ENCODE measurements at regions not wholly inside any gene's neighbourhood (a gene's known extent, or its start where the extent isn't known, plus 50 kb on each side); places are given as distances from the start of the nearest gene placed in this dataset.

GRCh38 chr1:164470996-164471395 is 88.0 kb upstream of the PBX1 start:
- TF ChIP-seq CTCF (IDR thresholded peaks at IDR 0.05; ENCODE audit: borderline replicate concordance), result no peak
- Histone ChIP-seq H3K9me3 (replicated peaks) (no peaks in the 10 kb centered on the region), H3K4me1 (peaks cover 18% of the 10 kb centered on the region), H3K36me3 (no peaks in the 10 kb centered on the region), H3K27me3 (ENCODE audit: low read depth) (no peaks in the 10 kb centered on the region), H3K27ac (replicated peaks) (no peak overlapping the region), H3K4me3 (no peak overlapping the region)
- intact Hi-C loops (cut with micrococcal nuclease), result no loop called here
- DNase-seq, result no peak

- no peaks in the 10 kb centered on the region for H3K27me3 ChIP-seq (ENCODE audit: low read depth)
- H3K4me3 ChIP-seq, result no peak overlapping the region
- no peak for DNase-seq
- H3K27ac ChIP-seq (replicated peaks), result no peak overlapping the region
- no peaks in the 10 kb centered on the region for H3K9me3 ChIP-seq (replicated peaks)
- intact Hi-C loops (cut with micrococcal nuclease), result no loop called here
- no peak for TF ChIP-seq CTCF (IDR thresholded peaks at IDR 0.05; ENCODE audit: borderline replicate concordance)
- peaks cover 19% of the 10 kb centered on the region for H3K4me1 ChIP-seq
- no peaks in the 10 kb centered on the region for H3K36me3 ChIP-seq
These were observed 86.1 kb upstream of the PBX1 start for GRCh38 chr1:164472841-164473240.

GRCh38 chr1:164473544-164473943 is 85.4 kb upstream of the PBX1 start:
- intact Hi-C loops (cut with micrococcal nuclease), result no loop called here
- Histone ChIP-seq H3K4me3 (no peak overlapping the region), H3K27me3 (ENCODE audit: low read depth) (no peaks in the 10 kb centered on the region), H3K4me1 (peaks cover 19% of the 10 kb centered on the region), H3K9me3 (replicated peaks) (no peaks in the 10 kb centered on the region), H3K27ac (replicated peaks) (no peak overlapping the region), H3K36me3 (no peaks in the 10 kb centered on the region)
- TF ChIP-seq CTCF (IDR thresholded peaks at IDR 0.05; ENCODE audit: borderline replicate concordance), result no peak
- no peak for DNase-seq

- no peak for DNase-seq
- intact Hi-C loops (cut with micrococcal nuclease), result no loop called here
- H3K27me3 ChIP-seq (ENCODE audit: low read depth), result no peaks in the 10 kb centered on the region
- H3K9me3 ChIP-seq (replicated peaks), result no peaks in the 10 kb centered on the region
- no peaks in the 10 kb centered on the region for H3K36me3 ChIP-seq
- TF ChIP-seq CTCF (IDR thresholded peaks at IDR 0.05; ENCODE audit: borderline replicate concordance), result no peak
- peaks cover 19% of the 10 kb centered on the region for H3K4me1 ChIP-seq
- H3K4me3 ChIP-seq, result no peak overlapping the region
- no peak overlapping the region for H3K27ac ChIP-seq (replicated peaks)
These were observed 83.2 kb upstream of the PBX1 start for GRCh38 chr1:164475834-164476233.

GRCh38 chr1:164477343-164477742 is 81.6 kb upstream of the PBX1 start:
- Histone ChIP-seq H3K4me3 (no peak overlapping the region), H3K27me3 (ENCODE audit: low read depth) (no peaks in the 10 kb centered on the region), H3K4me1 (peaks cover 19% of the 10 kb centered on the region), H3K27ac (replicated peaks) (no peak overlapping the region), H3K9me3 (replicated peaks) (no peaks in the 10 kb centered on the region), H3K36me3 (no peaks in the 10 kb centered on the region)
- DNase-seq, result no peak
- intact Hi-C loops (cut with micrococcal nuclease), result no loop called here
- no peak for TF ChIP-seq CTCF (IDR thresholded peaks at IDR 0.05; ENCODE audit: borderline replicate concordance)

- no peak for DNase-seq
- H3K27ac ChIP-seq (replicated peaks), result no peak overlapping the region
- intact Hi-C loops (cut with micrococcal nuclease), result no loop called here
- H3K27me3 ChIP-seq (ENCODE audit: low read depth), result no peaks in the 10 kb centered on the region
- no peaks in the 10 kb centered on the region for H3K9me3 ChIP-seq (replicated peaks)
- no peak for TF ChIP-seq CTCF (IDR thresholded peaks at IDR 0.05; ENCODE audit: borderline replicate concordance)
- no peak overlapping the region for H3K4me3 ChIP-seq
- peaks cover 3% of the 10 kb centered on the region for H3K4me1 ChIP-seq
- no peaks in the 10 kb centered on the region for H3K36me3 ChIP-seq
These were observed 79.7 kb upstream of the PBX1 start for GRCh38 chr1:164479242-164479641.
